ENCODE measurements at regions not wholly inside any gene's neighbourhood (a gene's known extent, or its start where the extent isn't known, plus 50 kb on each side); places are given as distances from the start of the nearest gene placed in this dataset.

DNA sequence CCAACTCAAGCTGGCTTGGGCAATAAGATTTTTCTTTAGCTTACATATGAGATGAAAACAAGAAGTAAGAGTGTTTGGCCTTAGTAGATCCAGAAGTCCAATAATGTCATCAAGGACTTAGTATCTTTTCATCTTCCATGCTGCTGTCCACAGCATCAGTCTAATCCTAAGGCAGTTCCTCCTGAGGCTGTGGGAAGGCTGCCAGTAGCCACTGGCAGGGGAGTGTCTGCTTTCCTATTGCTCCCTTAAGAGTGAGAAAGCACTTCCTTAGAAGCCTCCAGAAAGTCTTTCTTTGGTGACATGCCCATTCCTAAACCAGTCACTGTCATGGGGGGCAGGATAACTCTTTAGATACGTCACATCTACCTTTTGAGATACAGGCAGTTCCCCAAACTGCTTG lies 317.7 kb downstream of the BMP4 start:
- no peak for DNase-seq
- Histone ChIP-seq H3K9me3 (no peaks in the 10 kb centered on the region), H3K27me3 (no peaks in the 10 kb centered on the region), H3K36me3 (no peaks in the 10 kb centered on the region), H3K27ac (no peak overlapping the region), H3K4me3 (no peak overlapping the region), H3K9ac (ENCODE audit: low read depth in 2 of 2, low read length in 2 of 2) (no peak overlapping the region), H3K4me1 (no peaks in the 10 kb centered on the region)
- TF ChIP-seq, protein P1, sequence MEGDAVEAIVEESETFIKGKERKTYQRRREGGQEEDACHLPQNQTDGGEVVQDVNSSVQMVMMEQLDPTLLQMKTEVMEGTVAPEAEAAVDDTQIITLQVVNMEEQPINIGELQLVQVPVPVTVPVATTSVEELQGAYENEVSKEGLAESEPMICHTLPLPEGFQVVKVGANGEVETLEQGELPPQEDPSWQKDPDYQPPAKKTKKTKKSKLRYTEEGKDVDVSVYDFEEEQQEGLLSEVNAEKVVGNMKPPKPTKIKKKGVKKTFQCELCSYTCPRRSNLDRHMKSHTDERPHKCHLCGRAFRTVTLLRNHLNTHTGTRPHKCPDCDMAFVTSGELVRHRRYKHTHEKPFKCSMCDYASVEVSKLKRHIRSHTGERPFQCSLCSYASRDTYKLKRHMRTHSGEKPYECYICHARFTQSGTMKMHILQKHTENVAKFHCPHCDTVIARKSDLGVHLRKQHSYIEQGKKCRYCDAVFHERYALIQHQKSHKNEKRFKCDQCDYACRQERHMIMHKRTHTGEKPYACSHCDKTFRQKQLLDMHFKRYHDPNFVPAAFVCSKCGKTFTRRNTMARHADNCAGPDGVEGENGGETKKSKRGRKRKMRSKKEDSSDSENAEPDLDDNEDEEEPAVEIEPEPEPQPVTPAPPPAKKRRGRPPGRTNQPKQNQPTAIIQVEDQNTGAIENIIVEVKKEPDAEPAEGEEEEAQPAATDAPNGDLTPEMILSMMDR (IDR thresholded peaks at IDR 0.05): no peak
- intact Hi-C loops (cut with DNase I): no loop called here

DNA sequence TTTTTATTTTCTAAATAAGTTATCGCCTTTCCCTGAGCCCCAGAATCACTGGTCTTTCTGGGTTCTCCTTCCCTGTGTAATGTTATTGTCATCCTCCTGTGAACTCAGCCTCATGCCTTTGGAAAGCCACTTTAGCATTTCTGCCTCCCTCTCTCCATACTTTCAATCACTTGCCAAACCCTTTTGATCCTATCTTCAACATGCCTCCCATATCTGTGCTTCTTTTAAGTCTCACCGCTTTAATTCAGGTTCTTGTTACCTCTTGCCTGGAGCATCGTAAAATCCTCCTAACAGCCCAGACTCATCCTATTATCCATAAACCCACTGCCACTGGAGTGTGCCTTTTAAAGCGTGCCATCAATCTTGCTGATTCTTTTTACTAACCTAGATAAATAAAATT lies 321.8 kb downstream of the BMP4 start:
- TF ChIP-seq, protein P1 (IDR thresholded peaks at IDR 0.05): no peak
- Histone ChIP-seq H3K9ac (ENCODE audit: low read depth in 2 of 2, low read length in 2 of 2) (no peak overlapping the region), H3K4me3 (no peak overlapping the region), H3K27ac (no peak overlapping the region), H3K4me1 (no peaks in the 10 kb centered on the region), H3K36me3 (no peaks in the 10 kb centered on the region), H3K27me3 (no peaks in the 10 kb centered on the region), H3K9me3 (no peaks in the 10 kb centered on the region)
- no peak for DNase-seq
- intact Hi-C loops (cut with DNase I): no loop called here

DNA sequence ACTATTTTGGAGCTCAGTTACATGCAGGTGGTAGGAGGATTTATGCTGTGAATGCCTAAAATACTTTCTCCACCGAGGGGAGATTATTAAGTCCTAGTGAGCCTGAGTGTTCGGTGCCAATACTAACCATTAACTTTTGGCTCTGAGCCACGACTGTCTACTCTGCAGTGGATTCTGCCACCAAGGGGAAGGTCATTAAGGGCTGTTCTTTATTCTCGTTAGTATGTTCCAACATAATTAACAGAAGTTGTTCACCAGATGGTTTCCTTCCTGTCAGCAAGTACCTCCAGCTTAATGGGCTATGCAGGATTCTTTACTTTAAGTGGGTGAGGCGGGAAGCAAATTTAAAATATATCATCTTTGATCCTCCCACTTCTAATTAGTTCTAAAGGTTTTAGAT lies 326.3 kb downstream of the BMP4 start:
- Histone ChIP-seq H3K4me3 (no peak overlapping the region), H3K9me3 (no peaks in the 10 kb centered on the region), H3K27ac (no peak overlapping the region), H3K27me3 (no peaks in the 10 kb centered on the region), H3K36me3 (no peaks in the 10 kb centered on the region), H3K4me1 (no peaks in the 10 kb centered on the region), H3K9ac (ENCODE audit: low read depth in 2 of 2, low read length in 2 of 2) (no peak overlapping the region)
- intact Hi-C loops (cut with DNase I): no loop called here
- no peak for DNase-seq
- TF ChIP-seq, protein P1 (IDR thresholded peaks at IDR 0.05): no peak

DNA sequence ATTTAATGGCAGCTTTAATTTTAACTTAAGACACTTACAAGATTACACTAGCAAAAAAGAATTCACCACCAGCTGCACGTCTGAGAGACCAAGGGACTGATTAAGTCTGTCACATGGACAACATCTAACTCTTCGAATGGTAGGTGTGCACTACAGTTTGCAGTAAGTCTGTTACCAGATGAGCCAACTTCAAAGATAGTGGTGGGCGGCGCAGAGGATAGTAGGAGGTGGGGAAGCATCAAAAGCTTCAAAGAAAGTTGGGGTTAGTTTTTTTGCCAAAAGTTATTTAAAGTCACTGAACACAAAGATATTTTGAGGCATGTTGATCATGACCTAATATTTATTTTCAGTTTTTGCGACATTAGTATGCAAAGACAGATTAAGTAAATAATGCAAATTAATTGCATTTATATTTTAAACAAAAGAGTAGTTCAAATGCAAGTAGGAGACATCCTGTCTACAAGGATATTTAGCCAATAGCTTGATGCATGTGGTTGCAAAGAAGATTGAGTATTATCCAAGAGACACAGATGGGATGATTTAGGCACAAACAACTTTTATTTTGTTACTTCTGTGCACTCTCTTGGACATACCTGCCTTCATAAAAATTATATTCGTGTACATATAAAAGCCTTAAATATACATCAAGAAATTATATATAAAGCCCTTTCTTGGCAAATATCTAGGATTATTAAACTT lies 327.7 kb downstream of the BMP4 start:
- TF ChIP-seq, protein P1 (IDR thresholded peaks at IDR 0.05): no peak
- Histone ChIP-seq H3K4me1 (no peaks in the 10 kb centered on the region), H3K9me3 (no peaks in the 10 kb centered on the region), H3K4me3 (no peak overlapping the region), H3K27ac (no peak overlapping the region), H3K36me3 (no peaks in the 10 kb centered on the region), H3K27me3 (no peaks in the 10 kb centered on the region), H3K9ac (ENCODE audit: low read depth in 2 of 2, low read length in 2 of 2) (no peak overlapping the region)
- DNase-seq: no peak
- intact Hi-C loops (cut with DNase I): no loop called here

DNA sequence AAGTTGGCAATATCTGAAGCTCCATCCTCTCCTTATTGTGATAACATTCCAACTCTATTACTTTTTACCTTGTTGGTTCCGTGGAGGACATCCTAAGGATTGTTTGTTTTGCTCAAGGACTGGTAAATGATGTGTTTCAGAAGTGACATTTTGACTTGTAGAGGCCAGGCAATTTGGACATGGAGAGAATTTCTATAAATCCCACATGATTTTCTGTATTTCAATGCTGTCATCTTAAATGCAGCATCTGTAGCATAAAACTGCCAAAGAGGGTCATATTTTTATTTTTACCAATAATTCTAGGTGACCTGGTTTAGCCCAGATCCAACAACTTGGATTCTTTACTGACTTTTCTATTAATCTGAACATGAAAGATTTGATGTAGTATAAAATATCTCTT lies 328.4 kb downstream of the BMP4 start:
- intact Hi-C loops (cut with DNase I): no loop called here
- no peak for DNase-seq
- H3K4me3 ChIP-seq: no peak overlapping the region

More for the DNA sequence above, 328.4 kb downstream of the BMP4 start:
- Histone ChIP-seq H3K27ac (no peak overlapping the region), H3K36me3 (no peaks in the 10 kb centered on the region), H3K4me1 (no peaks in the 10 kb centered on the region), H3K27me3 (no peaks in the 10 kb centered on the region), H3K9me3 (no peaks in the 10 kb centered on the region), H3K9ac (ENCODE audit: low read depth in 2 of 2, low read length in 2 of 2) (no peak overlapping the region)
- TF ChIP-seq, protein P1 (IDR thresholded peaks at IDR 0.05): no peak

All from colonic mucosa (tissue), 4 donors.